ENCODE measurements at regions not wholly inside any gene's neighbourhood (a gene's known extent, or its start where the extent isn't known, plus 50 kb on each side); places are given as distances from the start of the nearest gene placed in this dataset.

GRCh38 chr12:78316136-78316535 is 485.4 kb downstream of the NAV3 start:
- TF ChIP-seq CTCF (IDR thresholded peaks at IDR 0.05) (no peak), POLR2A (IDR thresholded peaks at IDR 0.05) (no peak)
